ENCODE measurements at regions not wholly inside any gene's neighbourhood (a gene's known extent, or its start where the extent isn't known, plus 50 kb on each side); places are given as distances from the start of the nearest gene placed in this dataset.

GRCh38 chr13:22369840-22370239, 699.0 kb downstream of the FGF9 start:
- Histone ChIP-seq H3K4me1 (ENCODE audit: control insufficient read depth, extremely low read depth, insufficient read depth, low read length) (no peaks in the 10 kb centered on the region), H3K36me3 (ENCODE audit: control insufficient read depth in 2 of 2, extremely low read depth in 1 of 2, insufficient read depth in 2 of 2, low read length in 2 of 2) (no peaks in the 10 kb centered on the region), H3K9me1 (ENCODE audit: control insufficient read depth, extremely low read depth, insufficient read depth, low read length) (no peaks in the 10 kb centered on the region), H3K4me3 (ENCODE audit: control insufficient read depth in 2 of 3, extremely low read depth in 1 of 3, insufficient read depth in 2 of 3, low read depth in 1 of 3, low read length in 3 of 3) (no peak overlapping the region), H4K20me1 (ENCODE audit: control insufficient read depth, extremely low read depth, insufficient read depth, low read length) (no peaks in the 10 kb centered on the region), H3K9me3 (ENCODE audit: control insufficient read depth, low read depth, low read length) (peaks cover 2% of the 10 kb centered on the region), H3K27ac (ENCODE audit: control insufficient read depth, insufficient read depth, low read length) (no peak overlapping the region), H3K9ac (ENCODE audit: control insufficient read depth, extremely low read depth, insufficient read depth, low read length) (no peak overlapping the region), H3K27me3 (ENCODE audit: control insufficient read depth, extremely low read depth, insufficient read depth, low read length) (no peaks in the 10 kb centered on the region), H2AFZ (ENCODE audit: control insufficient read depth, low read length) (no peak overlapping the region), H3K4me2 (ENCODE audit: control insufficient read depth, extremely low read depth, insufficient read depth, low read depth, low read length) (no peak overlapping the region), H3K79me2 (ENCODE audit: control insufficient read depth, insufficient read depth, low read length) (no peaks in the 10 kb centered on the region)
- FAIRE-seq (no peak), DNase-seq (ENCODE audit: low read depth, low spot score) (no peak)
- TF ChIP-seq CTCF (optimal IDR thresholded peaks at IDR 0.05 in 1 of 3, IDR thresholded peaks at IDR 0.05 in 1 of 3, conservative IDR thresholded peaks at IDR 0.05 in 1 of 3; ENCODE audit: extremely low read depth in 1 of 3, insufficient read depth in 2 of 3, low read length in 3 of 3) (no peak), EZH2 (IDR thresholded peaks at IDR 0.05; ENCODE audit: low read length) (no peak)
- dilution Hi-C loops (cut with MboI; ENCODE audit: extremely low pct_ligation_motif_present, low sequenced_read_pairs), result no loop called here

GRCh38 chr13:22372261-22372660, 701.4 kb downstream of the FGF9 start:
- TF ChIP-seq EZH2 (IDR thresholded peaks at IDR 0.05; ENCODE audit: low read length), result no peak
- no peak for TF ChIP-seq CTCF (optimal IDR thresholded peaks at IDR 0.05 in 1 of 3, IDR thresholded peaks at IDR 0.05 in 1 of 3, conservative IDR thresholded peaks at IDR 0.05 in 1 of 3; ENCODE audit: extremely low read depth in 1 of 3, insufficient read depth in 2 of 3, low read length in 3 of 3)
- dilution Hi-C loops (cut with MboI; ENCODE audit: extremely low pct_ligation_motif_present, low sequenced_read_pairs), result no loop called here
- FAIRE-seq, result no peak

More at GRCh38 chr13:22372261-22372660, 701.4 kb downstream of the FGF9 start:
- DNase-seq (ENCODE audit: low read depth, low spot score), result no peak
- H3K9me3 ChIP-seq (ENCODE audit: control insufficient read depth, low read depth, low read length), result peaks cover 2% of the 10 kb centered on the region
- no peaks in the 10 kb centered on the region for H3K27me3 ChIP-seq (ENCODE audit: control insufficient read depth, extremely low read depth, insufficient read depth, low read length)
- no peaks in the 10 kb centered on the region for H3K4me1 ChIP-seq (ENCODE audit: control insufficient read depth, extremely low read depth, insufficient read depth, low read length)
- H2AFZ ChIP-seq (ENCODE audit: control insufficient read depth, low read length), result no peak overlapping the region
- H3K9ac ChIP-seq (ENCODE audit: control insufficient read depth, extremely low read depth, insufficient read depth, low read length), result no peak overlapping the region
- no peak overlapping the region for H3K4me2 ChIP-seq (ENCODE audit: control insufficient read depth, extremely low read depth, insufficient read depth, low read depth, low read length)
- no peak overlapping the region for H3K27ac ChIP-seq (ENCODE audit: control insufficient read depth, insufficient read depth, low read length)
- no peaks in the 10 kb centered on the region for H3K9me1 ChIP-seq (ENCODE audit: control insufficient read depth, extremely low read depth, insufficient read depth, low read length)
- no peaks in the 10 kb centered on the region for H3K36me3 ChIP-seq (ENCODE audit: control insufficient read depth in 2 of 2, extremely low read depth in 1 of 2, insufficient read depth in 2 of 2, low read length in 2 of 2)
- H4K20me1 ChIP-seq (ENCODE audit: control insufficient read depth, extremely low read depth, insufficient read depth, low read length), result no peaks in the 10 kb centered on the region
- H3K4me3 ChIP-seq (ENCODE audit: control insufficient read depth in 2 of 3, extremely low read depth in 1 of 3, insufficient read depth in 2 of 3, low read depth in 1 of 3, low read length in 3 of 3), result no peak overlapping the region
- H3K79me2 ChIP-seq (ENCODE audit: control insufficient read depth, insufficient read depth, low read length), result no peaks in the 10 kb centered on the region

Data from keratinocyte (primary cell).